SJSA1 (cell line): ENCODE measurements at regions not wholly inside any gene's neighbourhood (a gene's known extent, or its start where the extent isn't known, plus 50 kb on each side); places are given as distances from the start of the nearest gene placed in this dataset.

Experiments
- DNase-seq, 2 experiments: peaks; one replicate each; pipeline ENCODE4 v3.0.0-alpha.2; 2015 to 2020; ENCODE audit warnings: low spot score in 2 of 2, low read depth in 1 of 2
- H3K27ac ChIP-seq: fragments of 250-450 bp; sonication (Bioruptor Pico); 2 replicates; pipeline ENCODE4 v1.5.1; 2020; ENCODE audit warnings: mild to moderate bottlenecking, moderate library complexity
- H3K27me3 ChIP-seq: fragments of 250-450 bp; sonication (Bioruptor Pico); replicated peaks from 2 replicates; pipeline ENCODE4 v1.5.1; 2020; ENCODE audit warnings: mild to moderate bottlenecking, moderate library complexity
- H3K36me3 ChIP-seq: fragments of 250-450 bp; sonication (Bioruptor Pico); 2 replicates; pipeline ENCODE4 v1.5.1; 2020; ENCODE audit warnings: mild to moderate bottlenecking
- H3K4me1 ChIP-seq: fragments of 250-450 bp; sonication (Bioruptor Pico); replicated peaks from 2 replicates; pipeline ENCODE4 v1.6.1; 2021; ENCODE audit warnings: mild to moderate bottlenecking
- H3K4me3 ChIP-seq: fragments of 250-450 bp; sonication (Bioruptor Pico); 2 replicates; pipeline ENCODE4 v1.5.1; 2020; ENCODE audit warnings: mild to moderate bottlenecking
- H3K9me3 ChIP-seq: fragments of 250-450 bp; sonication (Bioruptor Pico); replicated peaks from 2 replicates; pipeline ENCODE4 v1.5.1; 2020; ENCODE audit warnings: mild to moderate bottlenecking

DNA sequence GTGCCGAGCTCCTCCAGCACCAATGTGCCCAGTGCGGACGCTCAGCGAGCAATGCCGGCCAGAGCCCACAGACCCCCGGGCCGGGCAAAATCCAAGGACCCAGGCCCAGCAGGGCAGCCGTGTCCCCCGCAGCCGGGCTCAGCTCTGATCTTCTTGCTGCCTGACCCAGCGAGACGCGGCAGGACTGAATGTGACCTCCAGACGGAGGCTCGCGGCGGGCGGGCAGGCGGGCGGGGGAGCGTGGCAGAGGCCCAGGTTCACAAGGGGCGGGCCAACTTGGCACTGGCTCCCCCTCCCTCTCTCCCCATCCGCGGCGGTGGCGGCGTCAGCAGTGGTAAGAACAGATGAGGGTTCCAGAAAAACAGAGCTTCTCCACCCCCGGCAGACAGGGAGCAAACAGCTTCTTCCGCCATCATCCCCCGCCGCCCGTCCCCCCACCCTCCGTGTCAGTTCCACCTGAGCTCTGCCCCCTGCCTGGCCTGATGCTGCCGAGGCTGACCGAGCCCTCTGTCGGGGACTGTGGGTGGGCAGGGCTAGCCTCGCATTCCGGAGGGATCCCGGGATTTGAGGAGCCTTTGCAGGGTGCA lies 94.3 kb downstream of the RFLNA start:
- Histone ChIP-seq H3K4me3 (peak overlapping the region; percentile 49), H3K27me3 (no peaks in the 10 kb centered on the region), H3K36me3 (peaks cover 71% of the 10 kb centered on the region), H3K4me1 (peaks cover 94% of the 10 kb centered on the region), H3K27ac (peak overlapping the region; percentile 55), H3K9me3 (no peaks in the 10 kb centered on the region)
- DNase-seq: peak; percentile 81 to 86

DNA sequence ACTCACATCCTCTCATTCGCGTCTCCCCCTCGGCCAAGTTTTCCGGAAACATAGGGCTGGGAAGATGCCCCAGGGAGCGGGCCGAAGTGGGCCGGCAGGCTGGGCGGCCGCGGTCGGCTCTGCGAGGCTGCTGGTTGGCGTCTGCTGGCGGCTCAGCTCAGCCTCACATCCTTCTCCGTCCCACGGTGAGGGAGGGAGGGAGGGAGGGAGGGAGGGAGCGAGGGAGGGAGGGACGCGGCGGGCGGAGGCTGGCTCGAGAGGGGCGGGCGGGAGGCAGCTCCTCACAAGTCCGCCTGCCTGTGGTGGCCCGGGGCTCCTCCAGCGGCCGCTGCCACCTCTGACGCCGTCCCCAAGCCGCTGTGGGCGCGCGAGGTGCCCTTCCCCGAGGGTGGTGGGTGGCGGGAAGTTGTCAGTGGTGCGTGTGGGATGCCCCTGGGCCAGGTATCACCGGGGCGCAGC lies 93.8 kb downstream of the RFLNA start:
- Histone ChIP-seq H3K9me3 (no peaks in the 10 kb centered on the region), H3K4me3 (peak overlapping the region; percentile 49), H3K27me3 (no peaks in the 10 kb centered on the region), H3K27ac (peak overlapping the region; percentile 55), H3K4me1 (peaks cover 91% of the 10 kb centered on the region), H3K36me3 (peaks cover 71% of the 10 kb centered on the region)
- DNase-seq: peak in 1 of 2 experiments; percentile 89

DNA sequence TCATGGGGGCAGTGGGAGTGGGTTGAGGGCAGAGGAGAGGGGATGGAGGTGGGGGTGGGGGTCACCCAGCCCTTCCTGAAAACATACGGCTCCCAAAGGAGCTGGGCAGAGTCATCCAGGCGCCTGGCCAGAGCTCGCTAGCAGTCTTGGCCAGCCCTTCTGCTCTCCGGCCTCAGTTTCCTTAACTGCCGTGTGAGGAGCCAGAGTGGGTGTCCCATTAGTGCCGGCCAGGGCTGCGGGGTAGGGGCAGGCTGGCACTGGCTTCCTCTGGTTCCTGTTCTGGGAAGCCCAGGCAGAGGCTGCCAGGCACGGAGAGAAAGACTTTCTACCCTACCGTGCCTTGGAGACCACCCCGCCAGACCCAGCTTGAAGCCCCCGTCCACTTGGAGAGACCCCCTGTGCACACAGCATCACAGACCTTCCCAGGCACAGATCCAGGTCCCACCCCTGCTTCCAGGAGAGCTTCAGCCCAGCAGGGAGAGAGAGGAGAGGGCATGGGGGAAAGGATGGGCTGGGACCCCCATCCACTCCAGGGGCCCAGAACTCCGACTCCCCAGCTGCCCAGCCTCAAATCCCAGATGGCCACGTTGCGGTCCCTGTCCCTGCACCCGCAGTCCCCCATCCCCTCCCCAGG lies 93.3 kb downstream of the RFLNA start:
- Histone ChIP-seq H3K27ac (peak overlapping the region; percentile 39), H3K4me3 (peak overlapping the region; percentile 49), H3K36me3 (peaks cover 71% of the 10 kb centered on the region), H3K27me3 (no peaks in the 10 kb centered on the region), H3K4me1 (peaks cover 87% of the 10 kb centered on the region), H3K9me3 (no peaks in the 10 kb centered on the region)
- peak in 1 of 2 experiments; percentile 46 for DNase-seq

DNA sequence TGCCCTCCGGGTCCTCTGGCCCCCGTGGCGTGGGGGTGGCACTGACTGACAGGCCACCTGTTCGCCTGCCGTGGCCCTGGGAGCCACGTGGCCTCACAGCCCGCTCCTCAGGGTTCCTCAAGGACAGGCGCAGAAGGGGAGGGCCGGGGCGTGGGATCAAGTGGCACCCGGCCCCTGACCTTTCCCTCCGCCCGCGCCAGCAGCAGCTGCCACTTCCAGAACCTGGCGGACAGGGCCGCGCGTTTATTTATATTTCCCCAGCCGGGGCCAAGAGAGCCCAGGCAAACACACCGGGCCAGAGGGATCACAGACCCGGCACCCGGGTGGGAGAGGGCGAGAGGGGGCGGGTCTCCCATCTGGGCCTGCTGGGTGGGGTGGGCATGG lies 92.6 kb downstream of the RFLNA start:
- H3K27me3 ChIP-seq: no peaks in the 10 kb centered on the region
- H3K4me3 ChIP-seq: peak overlapping the region; percentile 49
- H3K9me3 ChIP-seq: no peaks in the 10 kb centered on the region
- DNase-seq: peak in 1 of 2 experiments; percentile 28
- H3K4me1 ChIP-seq: peaks cover 87% of the 10 kb centered on the region
- H3K27ac ChIP-seq: no peak overlapping the region; the same call in 1 of the 2 replicates
- H3K36me3 ChIP-seq: peaks cover 75% of the 10 kb centered on the region

DNA sequence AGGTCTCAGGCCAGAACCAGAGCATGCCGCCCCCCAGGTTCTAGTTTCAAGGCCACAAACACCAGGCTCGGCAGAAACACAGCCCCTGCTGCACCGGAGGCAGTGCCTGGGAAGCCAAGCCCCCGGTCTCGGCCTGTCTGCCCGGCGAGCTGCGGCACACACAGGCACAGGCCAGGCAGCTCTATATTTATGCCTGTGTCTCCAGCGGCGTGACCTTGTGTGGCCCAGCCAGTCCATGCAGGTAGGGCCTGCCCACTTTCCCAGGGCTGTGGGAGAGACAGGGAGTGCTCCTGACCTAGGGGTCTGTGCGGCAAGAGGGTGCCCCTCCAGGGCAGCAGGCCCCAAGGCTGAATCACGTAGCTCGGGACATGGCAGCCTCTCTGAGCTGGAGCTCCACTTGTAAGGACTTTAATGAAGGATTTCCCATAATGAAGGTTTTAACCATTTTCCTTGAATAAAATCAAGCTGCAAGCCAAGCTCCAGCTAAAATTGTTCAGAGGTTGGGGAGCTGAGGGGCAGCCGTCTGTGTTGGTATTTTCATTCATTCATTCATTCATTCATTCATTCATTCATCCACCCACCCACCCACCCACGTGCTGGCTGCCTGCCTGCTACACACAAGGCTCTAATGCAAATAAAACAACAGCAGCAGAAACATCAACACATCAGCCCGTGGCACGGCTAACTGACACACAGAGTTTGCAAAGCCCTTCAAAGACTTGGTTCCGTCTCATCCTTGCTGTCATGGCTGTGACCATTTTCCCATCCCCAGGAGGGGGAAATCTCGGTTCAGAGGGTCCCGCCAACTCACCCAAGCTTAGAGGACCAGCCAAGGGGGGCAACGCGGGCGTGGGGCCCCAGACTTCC lies 92.0 kb downstream of the RFLNA start:
- peak overlapping the region; percentile 85 for H3K27ac ChIP-seq
- H3K4me1 ChIP-seq: peaks cover 87% of the 10 kb centered on the region
- no peaks in the 10 kb centered on the region for H3K9me3 ChIP-seq
- no peak for DNase-seq
- H3K27me3 ChIP-seq: no peaks in the 10 kb centered on the region
- peaks cover 79% of the 10 kb centered on the region for H3K36me3 ChIP-seq
- H3K4me3 ChIP-seq: peak overlapping the region; percentile 49

DNA sequence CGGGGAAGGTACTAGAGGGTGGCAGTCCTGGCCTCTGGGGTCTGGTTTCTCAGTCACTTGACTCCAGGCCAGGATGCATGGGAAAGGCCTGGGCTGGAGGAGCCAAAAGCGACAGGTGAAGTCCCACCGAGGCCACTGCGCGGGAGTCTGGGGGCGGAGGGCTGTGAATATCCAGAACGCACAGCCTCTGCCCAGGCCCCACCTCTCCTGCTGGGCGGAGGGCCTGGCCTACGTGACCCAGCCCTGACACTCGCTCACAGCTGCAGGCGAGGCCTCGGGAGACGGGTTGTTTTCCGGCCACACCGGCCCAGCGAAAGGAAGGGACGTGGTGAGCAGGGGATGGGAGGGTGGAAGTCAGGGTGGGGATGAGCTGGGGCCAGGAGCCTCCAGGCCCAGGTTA lies 91.2 kb downstream of the RFLNA start:
- Histone ChIP-seq H3K36me3 (peaks cover 82% of the 10 kb centered on the region), H3K4me1 (peaks cover 87% of the 10 kb centered on the region), H3K4me3 (peak overlapping the region; percentile 18; the same call in 1 of the 2 replicates), H3K9me3 (no peaks in the 10 kb centered on the region), H3K27ac (peak overlapping the region; percentile 85), H3K27me3 (no peaks in the 10 kb centered on the region)
- DNase-seq: no peak

DNA sequence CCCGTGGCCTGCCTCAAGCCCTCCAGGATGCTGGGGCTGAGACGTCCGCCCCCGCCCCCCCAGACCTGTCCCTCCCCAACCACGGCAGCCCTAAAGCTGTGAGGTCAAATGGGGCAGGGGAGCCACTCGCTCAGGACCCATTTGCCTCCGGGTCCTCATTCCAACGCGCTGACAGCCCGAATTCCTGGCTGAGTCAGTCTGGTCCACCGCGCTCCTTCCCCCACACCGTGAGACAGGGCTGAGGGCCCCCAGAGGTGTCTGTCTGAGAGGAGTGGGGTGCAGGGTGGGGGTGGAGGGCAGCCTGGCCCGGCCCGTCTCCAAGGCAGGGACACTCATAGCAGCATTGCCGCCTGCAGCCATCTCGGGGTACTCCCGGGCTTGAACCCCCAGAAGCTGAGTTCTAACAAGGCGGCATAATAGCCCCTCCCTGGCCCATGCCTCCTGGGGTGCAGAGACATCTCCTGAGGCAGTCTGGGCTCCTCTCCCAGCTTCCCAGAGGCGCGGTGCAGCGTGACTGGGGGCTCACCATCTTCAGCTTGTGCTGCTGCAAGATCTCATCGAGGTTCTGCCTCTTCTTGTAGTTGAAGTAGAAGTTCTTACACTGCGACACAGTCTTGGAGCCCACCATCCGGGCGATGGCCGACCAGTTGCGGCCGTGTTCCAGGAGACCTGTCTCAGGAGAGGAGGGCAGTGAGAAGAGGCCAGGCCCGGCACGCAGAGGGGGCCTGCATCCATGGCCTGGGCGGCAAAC lies 90.5 kb downstream of the RFLNA start:
- peak overlapping the region; percentile 2; the same call in 1 of the 2 replicates for H3K4me3 ChIP-seq
- DNase-seq: peak; percentile 88 to 94
- H3K36me3 ChIP-seq: peaks cover 83% of the 10 kb centered on the region
- H3K27me3 ChIP-seq: no peaks in the 10 kb centered on the region
- H3K4me1 ChIP-seq: peaks cover 87% of the 10 kb centered on the region
- H3K27ac ChIP-seq: peak overlapping the region; percentile 85
- no peaks in the 10 kb centered on the region for H3K9me3 ChIP-seq

DNA sequence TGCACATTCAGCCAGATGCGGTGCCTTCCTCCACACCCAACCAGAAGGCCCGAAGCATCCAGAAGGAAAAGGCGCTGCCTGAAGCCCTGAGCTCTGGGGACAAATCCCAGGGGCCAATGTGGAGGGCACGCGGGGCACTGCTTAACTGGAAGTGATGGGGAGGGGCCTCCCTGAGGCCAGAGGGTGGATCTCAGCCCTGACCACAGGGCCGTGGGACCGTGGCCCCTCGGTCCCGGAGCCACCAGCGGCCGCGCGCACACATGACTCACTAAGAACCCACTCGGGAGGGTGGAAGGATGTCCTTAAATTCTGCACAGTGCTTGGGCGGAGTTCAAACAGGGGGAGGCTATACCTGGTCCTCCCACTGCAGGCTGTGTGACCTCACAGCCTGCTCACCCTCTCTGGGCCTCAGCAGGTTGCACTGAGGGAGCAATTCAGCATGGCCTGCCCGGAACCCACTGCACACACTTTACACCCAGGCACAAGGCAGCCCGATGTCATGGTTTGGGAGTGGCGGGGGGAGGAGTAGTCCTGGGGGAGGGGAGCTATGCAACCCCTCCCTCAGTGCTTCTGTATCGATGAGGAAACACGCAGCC lies 89.5 kb downstream of the RFLNA start:
- Histone ChIP-seq H3K9me3 (no peaks in the 10 kb centered on the region), H3K27ac (peak overlapping the region; percentile 85), H3K36me3 (peaks cover 84% of the 10 kb centered on the region), H3K27me3 (no peaks in the 10 kb centered on the region), H3K4me3 (no peak overlapping the region), H3K4me1 (peaks cover 87% of the 10 kb centered on the region)
- DNase-seq: no peak

DNA sequence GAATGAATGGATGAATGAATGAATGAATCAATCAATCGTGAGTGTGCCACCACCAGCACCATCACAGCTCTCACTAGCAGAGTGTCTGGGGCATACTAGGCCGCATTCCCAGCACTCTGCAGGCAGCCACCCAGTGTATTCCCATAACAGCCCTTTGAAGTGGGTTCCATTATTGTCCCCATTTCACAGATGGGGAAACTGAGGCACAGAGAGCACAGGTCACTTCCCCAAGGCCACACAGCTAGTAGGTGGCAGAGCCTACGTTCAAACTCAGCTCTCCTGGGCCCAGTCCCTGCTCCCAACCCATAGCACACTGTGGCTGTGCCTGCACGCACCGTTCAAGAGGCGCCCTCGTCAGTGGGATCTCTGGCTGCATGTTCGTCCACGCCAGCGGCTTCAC lies 88.1 kb downstream of the RFLNA start:
- Histone ChIP-seq H3K4me1 (peaks cover 85% of the 10 kb centered on the region), H3K36me3 (peaks cover 89% of the 10 kb centered on the region)

DNA sequence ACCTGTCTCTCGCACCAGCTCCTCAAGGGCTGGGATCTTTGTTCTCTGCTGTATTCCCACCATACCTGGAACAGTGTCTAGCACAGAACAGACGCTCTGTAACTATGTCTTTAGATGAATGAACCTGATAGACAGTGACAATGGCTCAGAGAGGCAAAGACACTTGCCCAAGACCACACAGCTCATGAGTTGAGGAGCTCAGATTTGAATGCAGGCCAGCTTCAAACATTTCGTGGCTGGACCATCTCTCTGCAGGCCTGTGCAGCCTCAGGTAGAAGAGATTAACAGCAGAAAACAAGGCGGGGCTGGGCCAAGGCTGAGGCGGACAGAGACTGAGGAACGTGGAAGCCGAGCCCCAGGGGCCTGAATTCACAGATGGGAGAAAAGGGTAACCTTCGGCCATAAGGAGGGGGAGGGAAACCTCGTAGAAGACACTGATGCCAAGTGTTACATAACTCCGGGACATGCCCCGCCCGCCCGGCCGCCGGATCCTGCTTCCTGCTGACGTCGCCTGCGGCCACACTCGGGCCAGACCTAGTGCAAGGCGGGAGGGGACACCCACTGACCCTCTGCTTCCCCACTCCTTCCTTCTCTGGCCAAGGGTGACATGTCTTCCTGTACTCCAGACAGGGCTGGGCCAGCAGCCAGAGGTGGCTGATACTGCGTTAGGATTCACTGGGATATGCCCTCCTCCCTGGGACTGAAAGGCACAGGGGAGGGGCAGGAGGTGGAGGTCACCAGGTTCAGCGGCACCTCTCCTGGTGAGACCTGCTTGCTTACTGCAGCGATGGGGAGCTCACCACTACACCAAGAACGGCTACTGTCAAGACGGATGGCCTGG lies 86.8 kb downstream of the RFLNA start:
- Histone ChIP-seq H3K4me1 (peaks cover 80% of the 10 kb centered on the region), H3K9me3 (no peaks in the 10 kb centered on the region)
- peak; percentile 48 to 76 for DNase-seq

More for the DNA sequence above, 88.1 kb downstream of the RFLNA start:
- H3K4me3 ChIP-seq: no peak overlapping the region
- H3K9me3 ChIP-seq: no peaks in the 10 kb centered on the region
- DNase-seq: no peak
- H3K27ac ChIP-seq: no peak overlapping the region
- H3K27me3 ChIP-seq: no peaks in the 10 kb centered on the region

DNA sequence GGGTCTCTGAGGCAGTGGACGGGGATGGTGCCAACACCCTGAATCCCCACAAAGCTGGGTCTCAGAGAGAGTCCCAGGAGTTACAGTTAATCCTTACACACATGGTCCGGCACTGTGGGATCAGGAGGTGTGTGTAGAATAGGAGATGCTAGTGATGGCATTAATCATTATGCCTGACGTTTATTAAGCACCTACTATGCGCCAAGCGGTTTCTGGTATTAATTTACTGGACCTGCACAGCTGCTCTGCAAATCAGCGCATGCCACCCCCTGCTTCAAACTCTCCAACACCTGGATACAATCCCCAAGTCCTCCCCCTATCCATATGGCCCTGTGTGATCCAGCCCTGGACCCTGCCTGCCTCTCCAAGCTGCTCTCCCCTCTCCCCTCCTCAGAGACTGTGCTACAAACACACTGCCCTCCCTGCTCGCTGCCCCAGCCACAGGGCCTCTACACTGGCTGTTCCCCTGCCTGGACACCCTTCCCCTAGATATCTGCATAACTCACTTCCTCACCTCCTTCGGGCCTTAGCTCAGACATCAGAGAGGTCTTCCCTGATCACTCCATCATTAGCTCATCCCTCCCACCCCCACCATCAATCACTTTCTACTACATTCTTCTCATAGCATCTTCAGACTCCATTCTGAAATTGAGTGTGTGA lies 86.0 kb downstream of the RFLNA start:
- no peak for DNase-seq
- Histone ChIP-seq H3K4me3 (no peak overlapping the region), H3K27me3 (no peaks in the 10 kb centered on the region), H3K27ac (peak overlapping the region; percentile 72), H3K36me3 (peaks cover 94% of the 10 kb centered on the region), H3K4me1 (peaks cover 73% of the 10 kb centered on the region), H3K9me3 (no peaks in the 10 kb centered on the region)

More for the DNA sequence above, 86.8 kb downstream of the RFLNA start:
- Histone ChIP-seq H3K4me3 (no peak overlapping the region), H3K27ac (peak overlapping the region; percentile 72), H3K36me3 (peaks cover 96% of the 10 kb centered on the region), H3K27me3 (no peaks in the 10 kb centered on the region)
